NCI-H510A (cell line): ENCODE measurements at regions not wholly inside any gene's neighbourhood (a gene's known extent, or its start where the extent isn't known, plus 50 kb on each side); places are given as distances from the start of the nearest gene placed in this dataset.

Source experiments
- DNase-seq: peaks from one replicate; lab custom pipeline; 2025; lab: John Stamatoyannopoulos, UW

- no peak for DNase-seq
Observed at GRCh38 chr21:27695246-27695645, 728.4 kb upstream of the ADAMTS5 start.

- DNase-seq = no peak
Observed at GRCh38 chr21:27694667-27695066, 727.8 kb upstream of the ADAMTS5 start.

GRCh38 chr21:27693376-27693775 lies 726.5 kb upstream of the ADAMTS5 start:
- no peak for DNase-seq

- no peak for DNase-seq
Observed at GRCh38 chr21:27691516-27691915, 724.6 kb upstream of the ADAMTS5 start.

- DNase-seq = no peak
Observed at GRCh38 chr21:27691006-27691405, 724.1 kb upstream of the ADAMTS5 start.

GRCh38 chr21:27690426-27690825 lies 723.5 kb upstream of the ADAMTS5 start:
- DNase-seq = no peak

- DNase-seq = no peak
Observed at GRCh38 chr21:27688773-27689172, 721.9 kb upstream of the ADAMTS5 start.

- no peak for DNase-seq
Observed at GRCh38 chr21:27683292-27683691, 716.4 kb upstream of the ADAMTS5 start.

- no peak for DNase-seq
Observed at GRCh38 chr21:27681841-27682240, 715.0 kb upstream of the ADAMTS5 start.

GRCh38 chr21:27681038-27681437 lies 714.1 kb upstream of the ADAMTS5 start:
- no peak for DNase-seq

GRCh38 chr21:27680181-27680580 lies 713.3 kb upstream of the ADAMTS5 start:
- no peak for DNase-seq

- DNase-seq = no peak
Observed at GRCh38 chr21:27678511-27678910, 711.6 kb upstream of the ADAMTS5 start.

- no peak for DNase-seq
Observed at GRCh38 chr21:27677546-27677945, 710.7 kb upstream of the ADAMTS5 start.

GRCh38 chr21:27675306-27675705 lies 708.4 kb upstream of the ADAMTS5 start:
- DNase-seq = no peak

GRCh38 chr21:27674041-27674615 lies 707.2 kb upstream of the ADAMTS5 start:
- DNase-seq = no peak

- DNase-seq = no peak
Observed at GRCh38 chr21:27673581-27673980, 706.7 kb upstream of the ADAMTS5 start.

GRCh38 chr21:27671207-27671606 lies 704.3 kb upstream of the ADAMTS5 start:
- no peak for DNase-seq

GRCh38 chr21:27653481-27653880 lies 686.6 kb upstream of the ADAMTS5 start:
- no peak for DNase-seq

GRCh38 chr21:27649762-27650161 lies 682.9 kb upstream of the ADAMTS5 start:
- DNase-seq = no peak

- DNase-seq = no peak
Observed at GRCh38 chr21:27649323-27649722, 682.4 kb upstream of the ADAMTS5 start.

- DNase-seq = no peak
Observed at GRCh38 chr21:27648560-27648959, 681.7 kb upstream of the ADAMTS5 start.

- DNase-seq = no peak
Observed at GRCh38 chr21:27647921-27648320, 681.0 kb upstream of the ADAMTS5 start.

- DNase-seq = no peak
Observed at GRCh38 chr21:27647401-27647800, 680.5 kb upstream of the ADAMTS5 start.

- DNase-seq = no peak
Observed at GRCh38 chr21:27646691-27647090, 679.8 kb upstream of the ADAMTS5 start.

- no peak for DNase-seq
Observed at GRCh38 chr21:27646056-27646455, 679.2 kb upstream of the ADAMTS5 start.
